Keratinocyte (primary cell): ENCODE measurements at regions not wholly inside any gene's neighbourhood (a gene's known extent, or its start where the extent isn't known, plus 50 kb on each side); places are given as distances from the start of the nearest gene placed in this dataset.

ENCODE experiments used
- DNase-seq: peaks from one replicate; pipeline ENCODE4 v3.0.0-alpha.2; 2011; ENCODE audit warnings: low read depth, missing footprints, low spot score
- FAIRE-seq: peaks from 2 replicates; lab custom pipeline; 2011; peaks lifted over from hg19 to GRCh38; lab: Jason Lieb, UNC
- H2AFZ ChIP-seq: 2 replicates; pipeline ENCODE4 v1.6.0; 2012; ENCODE audit warnings: low read length, control low read depth, inconsistent platforms; ENCODE audit not compliant: control insufficient read depth
- H3K27ac ChIP-seq: 2 replicates; pipeline ENCODE4 v1.5.1; 2011; ENCODE audit warnings: low read length; ENCODE audit not compliant: control insufficient read depth, insufficient read depth
- H3K27me3 ChIP-seq: 3 replicates; pipeline ENCODE4 v1.6.0; 2011; ENCODE audit warnings: low read length; ENCODE audit not compliant: control insufficient read depth, insufficient read depth; ENCODE audit errors: extremely low read depth
- H3K36me3 ChIP-seq, 2 experiments: 2 replicates in 1 of 2; 3 replicates in 1 of 2; pipeline ENCODE4 v1.5.1; 2011; ENCODE audit warnings: low read length in 2 of 2, mild to moderate bottlenecking in 1 of 2; ENCODE audit not compliant: control insufficient read depth in 2 of 2, insufficient read depth in 2 of 2; ENCODE audit errors: extremely low read depth in 1 of 2
- H3K4me1 ChIP-seq: 3 replicates; pipeline ENCODE4 v1.5.1; 2011; ENCODE audit warnings: low read length; ENCODE audit not compliant: control insufficient read depth, insufficient read depth; ENCODE audit errors: extremely low read depth
- H3K4me2 ChIP-seq: 3 replicates; pipeline ENCODE4 v1.6.0; 2011; ENCODE audit warnings: low read depth, low read length; ENCODE audit not compliant: control insufficient read depth, insufficient read depth; ENCODE audit errors: extremely low read depth
- H3K4me3 ChIP-seq, 3 experiments: fragments of 200-600 bp in 1 of 3; sonication (generic) in 1 of 3; 2 replicates in 2 of 3; 3 replicates in 1 of 3; pipeline ENCODE4 v1.5.1; 2011 to 2016; ENCODE audit warnings: low read length in 3 of 3, mild to moderate bottlenecking in 3 of 3, control low read depth in 2 of 3, inconsistent platforms in 1 of 3, low read depth in 1 of 3, mixed read lengths in 1 of 3, mixed run types in 1 of 3, moderate library complexity in 1 of 3; ENCODE audit not compliant: control insufficient read depth in 2 of 3, insufficient read depth in 2 of 3; ENCODE audit errors: extremely low read depth in 1 of 3
- H3K79me2 ChIP-seq: 2 replicates; pipeline ENCODE4 v1.6.0; 2012; ENCODE audit warnings: low read length; ENCODE audit not compliant: control insufficient read depth, insufficient read depth
- H3K9ac ChIP-seq: 3 replicates; pipeline ENCODE4 v1.6.0; 2011; ENCODE audit warnings: low read length; ENCODE audit not compliant: control insufficient read depth, insufficient read depth; ENCODE audit errors: extremely low read depth
- H3K9me1 ChIP-seq: 3 replicates; pipeline ENCODE4 v1.6.0; 2011; ENCODE audit warnings: low read length; ENCODE audit not compliant: control insufficient read depth, insufficient read depth; ENCODE audit errors: extremely low read depth
- H3K9me3 ChIP-seq: 2 replicates; pipeline ENCODE4 v1.5.1; 2012; ENCODE audit warnings: low read depth, low read length; ENCODE audit not compliant: control insufficient read depth
- H4K20me1 ChIP-seq: 3 replicates; pipeline ENCODE4 v1.6.0; 2011; ENCODE audit warnings: low read length; ENCODE audit not compliant: control insufficient read depth, insufficient read depth; ENCODE audit errors: extremely low read depth
- EZH2 ChIP-seq: IDR thresholded peaks from one replicate; pipeline ENCODE4 v1.6.1; 2012; ENCODE audit warnings: inconsistent platforms, mild to moderate bottlenecking, low read length, moderate library complexity
- dilution Hi-C: fragments of 300-500 bp; cut with MboI; formaldehyde crosslinking; loops from one replicate; pipeline ENCODE4 v1.7.0; 2020; ENCODE audit warnings: low sequenced_read_pairs; ENCODE audit not compliant: extremely low pct_ligation_motif_present
- TF ChIP-seq, protein P1 (sequence below), 3 experiments: IDR thresholded peaks in 1 of 3; conservative IDR thresholded peaks in 1 of 3; optimal IDR thresholded peaks in 1 of 3; 2 replicates in 2 of 3; 3 replicates in 1 of 3; pipeline versions ENCODE3 to v1.5.1; 2011; ENCODE audit warnings: low read length in 3 of 3, mild to moderate bottlenecking in 3 of 3, moderate library complexity in 2 of 3, control low read depth in 1 of 3, inconsistent platforms in 1 of 3; ENCODE audit not compliant: insufficient read depth in 2 of 3; ENCODE audit errors: extremely low read depth in 1 of 3

- Histone ChIP-seq H3K4me2 (no peak overlapping the region), H4K20me1 (no peaks in the 10 kb centered on the region), H3K27me3 (no peaks in the 10 kb centered on the region), H3K36me3 (no peaks in the 10 kb centered on the region), H3K4me3 (no peak overlapping the region), H3K9me3 (no peaks in the 10 kb centered on the region), H3K9me1 (no peaks in the 10 kb centered on the region), H3K79me2 (no peaks in the 10 kb centered on the region), H3K9ac (no peak overlapping the region), H3K27ac (no peak overlapping the region), H2AFZ (no peak overlapping the region), H3K4me1 (no peaks in the 10 kb centered on the region)
- dilution Hi-C loops = no loop called here
- TF ChIP-seq EZH2 = no peak
- TF ChIP-seq, protein P1, sequence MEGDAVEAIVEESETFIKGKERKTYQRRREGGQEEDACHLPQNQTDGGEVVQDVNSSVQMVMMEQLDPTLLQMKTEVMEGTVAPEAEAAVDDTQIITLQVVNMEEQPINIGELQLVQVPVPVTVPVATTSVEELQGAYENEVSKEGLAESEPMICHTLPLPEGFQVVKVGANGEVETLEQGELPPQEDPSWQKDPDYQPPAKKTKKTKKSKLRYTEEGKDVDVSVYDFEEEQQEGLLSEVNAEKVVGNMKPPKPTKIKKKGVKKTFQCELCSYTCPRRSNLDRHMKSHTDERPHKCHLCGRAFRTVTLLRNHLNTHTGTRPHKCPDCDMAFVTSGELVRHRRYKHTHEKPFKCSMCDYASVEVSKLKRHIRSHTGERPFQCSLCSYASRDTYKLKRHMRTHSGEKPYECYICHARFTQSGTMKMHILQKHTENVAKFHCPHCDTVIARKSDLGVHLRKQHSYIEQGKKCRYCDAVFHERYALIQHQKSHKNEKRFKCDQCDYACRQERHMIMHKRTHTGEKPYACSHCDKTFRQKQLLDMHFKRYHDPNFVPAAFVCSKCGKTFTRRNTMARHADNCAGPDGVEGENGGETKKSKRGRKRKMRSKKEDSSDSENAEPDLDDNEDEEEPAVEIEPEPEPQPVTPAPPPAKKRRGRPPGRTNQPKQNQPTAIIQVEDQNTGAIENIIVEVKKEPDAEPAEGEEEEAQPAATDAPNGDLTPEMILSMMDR (optimal IDR thresholded peaks at IDR 0.05 in 1 of 3, IDR thresholded peaks at IDR 0.05 in 1 of 3, conservative IDR thresholded peaks at IDR 0.05 in 1 of 3; ENCODE audit: extremely low read depth in 1 of 3, insufficient read depth in 2 of 3, low read length in 3 of 3) = no peak
- FAIRE-seq = no peak
- no peak for DNase-seq
Observed at GRCh38 chr1:98404866-98405265, 256.7 kb upstream of the SNX7 start.

- no peak overlapping the region for H3K9ac ChIP-seq
- H3K79me2 ChIP-seq = no peaks in the 10 kb centered on the region
- H3K27ac ChIP-seq = no peak overlapping the region
- dilution Hi-C loops = no loop called here
- DNase-seq = no peak
- H4K20me1 ChIP-seq = no peaks in the 10 kb centered on the region
- no peaks in the 10 kb centered on the region for H3K27me3 ChIP-seq
- no peaks in the 10 kb centered on the region for H3K4me1 ChIP-seq
- H3K9me1 ChIP-seq = no peaks in the 10 kb centered on the region
- FAIRE-seq = no peak
- H3K36me3 ChIP-seq = no peaks in the 10 kb centered on the region
- no peak overlapping the region for H3K4me3 ChIP-seq
- no peaks in the 10 kb centered on the region for H3K9me3 ChIP-seq
- no peak overlapping the region for H3K4me2 ChIP-seq
- H2AFZ ChIP-seq = no peak overlapping the region
- TF ChIP-seq EZH2 = no peak
Observed at GRCh38 chr1:98403963-98404480, 257.5 kb upstream of the SNX7 start.

DNA sequence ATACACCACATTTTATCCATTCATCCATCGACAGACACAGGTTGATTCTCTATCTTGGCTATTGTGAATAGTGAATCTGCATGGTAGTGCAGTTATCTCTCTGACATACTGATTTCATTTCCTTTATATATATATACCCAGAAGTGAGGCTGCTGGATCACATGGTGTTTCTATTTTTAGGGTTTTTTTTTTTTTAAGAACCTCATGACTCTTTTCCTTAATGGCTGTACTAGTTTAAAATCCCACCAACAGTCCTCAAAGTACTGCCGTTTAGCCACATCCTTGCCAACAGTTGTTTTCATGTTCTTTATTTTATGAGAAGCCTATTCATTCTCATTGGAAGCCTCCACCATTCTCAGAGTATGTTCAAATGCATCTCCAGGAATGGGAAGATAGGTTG, 258.7 kb upstream of the SNX7 start:
- Histone ChIP-seq H3K9me3 (no peaks in the 10 kb centered on the region), H3K79me2 (no peaks in the 10 kb centered on the region), H3K36me3 (no peaks in the 10 kb centered on the region), H4K20me1 (no peaks in the 10 kb centered on the region), H3K27me3 (no peaks in the 10 kb centered on the region), H3K4me2 (no peak overlapping the region), H3K9ac (no peak overlapping the region), H3K9me1 (no peaks in the 10 kb centered on the region), H2AFZ (no peak overlapping the region), H3K4me3 (no peak overlapping the region), H3K4me1 (no peaks in the 10 kb centered on the region), H3K27ac (no peak overlapping the region)
- DNase-seq = no peak
- TF ChIP-seq EZH2 = no peak
- TF ChIP-seq, protein P1 (optimal IDR thresholded peaks at IDR 0.05 in 1 of 3, IDR thresholded peaks at IDR 0.05 in 1 of 3, conservative IDR thresholded peaks at IDR 0.05 in 1 of 3; ENCODE audit: extremely low read depth in 1 of 3, insufficient read depth in 2 of 3, low read length in 3 of 3) = no peak
- no peak for FAIRE-seq
- dilution Hi-C loops = no loop called here
